GM18870 (cell line): ENCODE measurements at regions not wholly inside any gene's neighbourhood (a gene's known extent, or its start where the extent isn't known, plus 50 kb on each side); places are given as distances from the start of the nearest gene placed in this dataset.

Experiments used
- ATAC-seq: cut with Tn5 transposase; IDR thresholded peaks from one replicate; pipeline ENCODE4 v1.9.1; 2021; ENCODE audit warnings: moderate library complexity; ENCODE audit not compliant: unreplicated experiment

- ATAC-seq: no peak
Observed at GRCh38 chr2:217186668-217187159, 326.9 kb upstream of the TNP1 start.

- ATAC-seq: no peak
Observed at GRCh38 chr2:217186152-217186551, 326.3 kb upstream of the TNP1 start.

DNA sequence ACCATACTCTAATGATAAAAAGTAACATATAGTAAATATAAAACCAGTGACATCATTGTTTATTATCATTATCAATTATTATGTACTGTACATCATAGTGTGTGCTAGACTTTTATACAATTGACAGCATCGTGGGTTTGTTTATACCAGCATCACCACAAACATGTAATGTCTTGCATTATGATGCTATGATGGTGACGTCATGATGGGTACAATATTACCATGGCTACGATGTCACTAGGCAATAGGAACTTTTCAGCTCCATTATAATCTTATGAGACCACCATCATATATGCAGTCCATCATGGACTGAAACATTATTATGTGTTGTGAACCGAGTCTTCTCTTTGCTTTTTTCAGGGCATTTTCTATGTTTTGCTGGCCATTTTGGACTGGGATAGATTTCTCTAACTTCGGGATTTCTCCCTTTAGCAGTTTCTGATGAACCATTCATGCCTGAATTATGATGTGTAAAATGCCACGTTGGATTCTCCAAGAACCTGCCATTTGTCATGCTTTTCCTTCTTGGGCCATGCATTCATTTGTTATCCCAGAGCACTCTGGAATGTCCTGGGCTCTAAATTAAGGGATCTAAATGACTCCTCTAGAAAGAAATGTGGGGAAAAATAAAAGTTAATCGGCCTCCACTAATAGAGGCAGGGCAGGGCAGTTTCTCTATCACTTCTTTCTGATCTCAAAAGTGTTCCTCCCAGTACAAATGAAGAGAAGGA, 325.6 kb upstream of the TNP1 start:
- ATAC-seq: no peak

GRCh38 chr2:217184242-217184641, 324.4 kb upstream of the TNP1 start:
- no peak for ATAC-seq

- ATAC-seq: no peak
Observed at GRCh38 chr2:217183471-217183870, 323.6 kb upstream of the TNP1 start.

DNA sequence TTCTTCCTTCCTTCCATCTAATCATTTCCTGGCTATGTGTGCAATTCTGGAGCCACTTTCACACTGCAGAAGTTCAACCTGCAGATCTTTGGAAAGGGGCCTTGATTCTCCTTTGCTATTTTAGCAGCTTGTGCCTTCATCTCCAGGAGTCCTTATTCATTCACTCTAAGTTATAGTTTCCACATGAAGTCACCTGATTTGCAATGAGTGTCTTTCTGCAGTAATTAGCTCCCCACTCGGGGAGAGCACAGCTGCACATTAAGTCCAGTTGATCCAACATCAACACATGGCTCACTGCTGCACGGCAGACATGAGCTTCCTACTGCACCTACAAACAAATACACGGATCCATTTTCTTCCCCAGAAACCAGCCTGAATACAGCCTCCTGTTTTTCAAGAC, 323.1 kb upstream of the TNP1 start:
- no peak for ATAC-seq

DNA sequence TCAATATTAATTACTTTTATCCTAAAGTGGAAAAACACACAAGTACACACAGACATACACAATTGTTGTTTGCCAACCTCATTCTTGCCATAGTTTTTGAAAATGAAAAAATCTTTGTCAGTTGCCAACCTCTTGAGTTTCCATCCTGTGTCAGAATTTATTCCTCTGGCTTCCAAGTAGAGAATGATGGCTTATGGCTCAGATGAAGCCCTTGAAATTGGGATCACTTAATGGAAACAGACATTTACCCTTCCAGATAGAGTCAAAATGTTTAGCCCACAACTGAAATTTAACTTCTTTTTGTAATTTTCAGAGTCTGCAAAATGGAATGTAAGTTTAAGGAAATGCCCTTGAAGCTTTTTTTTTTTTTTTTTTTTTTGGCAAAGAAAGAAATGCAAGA, 321.6 kb upstream of the TNP1 start:
- no peak for ATAC-seq

DNA sequence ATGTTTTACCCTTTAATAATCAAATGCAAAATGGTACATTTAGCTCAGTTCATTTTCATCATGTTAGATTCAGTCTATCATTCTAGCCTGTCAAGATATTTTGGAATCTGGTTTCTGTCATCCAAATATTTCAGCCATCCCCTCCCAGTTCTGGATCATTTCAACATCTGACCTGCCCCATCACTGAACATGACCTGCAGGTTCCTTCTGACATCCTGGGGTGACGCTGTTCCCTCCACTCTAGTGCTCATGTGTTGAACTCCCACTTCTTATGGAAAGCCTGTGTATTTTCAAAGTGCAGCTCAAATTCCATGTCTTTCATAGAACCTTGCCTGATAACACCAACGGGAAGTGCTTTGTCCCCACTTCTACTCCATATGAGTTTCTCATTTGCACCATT, 320.0 kb upstream of the TNP1 start:
- ATAC-seq: no peak

DNA sequence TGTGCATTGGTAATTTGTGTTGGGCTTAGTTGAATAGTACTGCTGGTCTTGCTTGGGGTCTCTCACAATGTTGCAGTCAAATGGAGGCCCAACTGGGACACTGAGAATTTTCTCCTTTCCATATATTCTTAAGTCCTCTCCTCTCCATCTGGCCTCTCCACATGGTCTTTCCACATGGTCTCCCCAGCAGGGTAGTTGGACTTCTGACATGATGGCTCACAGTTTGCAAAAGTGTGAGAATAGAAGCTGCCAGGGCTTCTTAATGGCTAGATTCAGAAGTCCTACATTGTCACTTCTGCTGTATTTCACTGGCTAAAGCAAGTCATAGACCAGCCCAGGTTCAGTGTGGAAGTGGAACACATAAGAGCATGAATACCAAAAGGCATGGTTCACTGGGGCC, 318.5 kb upstream of the TNP1 start:
- no peak for ATAC-seq

- no peak for ATAC-seq
Observed at GRCh38 chr2:217177720-217178119, 317.9 kb upstream of the TNP1 start.

DNA sequence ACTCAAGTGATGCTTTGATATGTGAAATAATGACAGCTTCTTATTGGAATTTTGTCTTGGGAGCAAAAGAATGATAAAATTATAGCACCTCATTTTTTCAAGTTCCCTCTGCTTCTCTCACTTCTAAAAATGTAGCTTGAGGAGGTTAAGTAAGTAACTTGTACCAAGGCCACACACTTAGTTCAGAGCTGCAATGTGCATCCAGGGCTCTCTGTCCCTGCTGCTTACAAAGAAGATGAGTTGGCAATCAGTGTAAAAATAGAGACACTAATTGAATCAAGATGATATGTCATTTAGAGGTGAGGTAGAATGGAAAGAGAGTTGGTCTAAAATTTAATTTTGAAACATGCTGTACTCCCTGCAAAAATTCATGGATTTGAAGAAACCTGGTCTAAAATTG, 312.0 kb upstream of the TNP1 start:
- ATAC-seq: no peak

DNA sequence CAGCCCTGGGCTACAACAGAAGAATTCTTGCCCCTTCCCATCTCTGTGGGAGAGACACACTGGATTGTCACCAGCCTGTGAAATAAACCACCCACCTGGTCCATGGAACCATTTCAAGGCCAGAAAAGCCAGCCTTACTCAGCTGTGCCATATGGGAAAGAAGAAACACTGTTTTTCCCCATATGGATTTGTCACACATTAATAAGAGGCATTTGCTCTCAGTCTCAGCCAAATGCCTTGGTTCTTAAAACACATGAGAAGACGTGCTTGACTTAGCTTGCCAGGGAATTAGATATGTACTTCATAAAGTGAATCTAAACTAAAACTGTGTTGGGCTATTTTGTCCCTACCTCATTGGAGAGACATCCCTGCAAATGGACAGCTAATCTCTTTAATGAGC, 308.6 kb upstream of the TNP1 start:
- no peak for ATAC-seq

GRCh38 chr2:217167531-217167930, 307.7 kb upstream of the TNP1 start:
- no peak for ATAC-seq

- no peak for ATAC-seq
Observed at GRCh38 chr2:217166241-217166850, 306.5 kb upstream of the TNP1 start.

- no peak for ATAC-seq
Observed at GRCh38 chr2:217165547-217165946, 305.7 kb upstream of the TNP1 start.

GRCh38 chr2:217163987-217164386, 304.1 kb upstream of the TNP1 start:
- ATAC-seq: no peak

DNA sequence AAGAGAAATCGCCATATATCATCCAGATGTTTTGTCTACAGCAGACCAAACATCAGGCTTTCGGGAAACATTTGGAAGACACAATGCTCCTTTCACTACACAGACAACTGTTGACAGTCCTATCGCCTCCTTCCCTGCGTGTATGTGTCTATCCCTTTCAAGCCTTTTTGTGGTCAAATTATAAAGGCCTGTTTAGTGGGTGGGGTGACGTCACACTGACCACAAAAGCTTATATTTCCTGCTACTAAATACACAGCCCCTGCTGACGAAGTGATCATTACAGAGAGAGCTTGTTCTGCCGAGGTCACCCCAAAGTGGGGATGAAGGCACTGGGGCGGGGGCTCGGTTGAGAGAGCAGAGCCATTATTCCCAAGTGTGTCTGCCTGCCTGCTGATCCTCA, 302.7 kb upstream of the TNP1 start:
- ATAC-seq: no peak

GRCh38 chr2:217160978-217161973, 301.4 kb upstream of the TNP1 start:
- ATAC-seq: no peak

DNA sequence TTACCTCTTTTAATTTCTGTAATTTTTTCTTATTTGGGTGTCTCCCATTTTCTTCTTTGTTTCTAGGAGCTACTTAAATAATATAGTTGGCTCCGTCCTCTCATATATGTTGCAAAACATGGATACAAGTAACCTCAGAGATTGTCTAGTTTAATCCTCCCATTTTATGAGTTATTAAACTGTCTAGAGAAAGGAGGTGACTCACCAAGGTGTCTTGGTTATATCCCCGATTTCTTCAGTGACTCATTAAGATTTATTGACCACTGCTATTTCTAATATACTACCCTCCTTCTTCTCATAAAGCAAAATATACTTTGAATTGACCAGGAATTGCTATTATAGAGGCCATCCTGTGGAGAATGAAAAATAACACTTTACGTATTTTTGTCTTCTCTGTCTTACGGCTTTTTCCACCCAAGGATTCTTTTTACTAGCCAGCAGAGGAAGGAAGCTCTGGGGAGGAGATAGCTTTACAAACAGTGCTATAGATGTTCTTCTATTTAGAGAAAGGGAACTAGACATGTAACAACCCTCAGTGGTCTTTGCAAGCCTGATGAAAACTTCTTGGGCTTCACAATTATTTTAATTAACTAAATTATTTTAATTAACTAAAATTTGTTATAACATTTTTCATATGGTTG, 300.4 kb upstream of the TNP1 start:
- ATAC-seq: no peak

GRCh38 chr2:217158928-217159327, 299.1 kb upstream of the TNP1 start:
- ATAC-seq: no peak

DNA sequence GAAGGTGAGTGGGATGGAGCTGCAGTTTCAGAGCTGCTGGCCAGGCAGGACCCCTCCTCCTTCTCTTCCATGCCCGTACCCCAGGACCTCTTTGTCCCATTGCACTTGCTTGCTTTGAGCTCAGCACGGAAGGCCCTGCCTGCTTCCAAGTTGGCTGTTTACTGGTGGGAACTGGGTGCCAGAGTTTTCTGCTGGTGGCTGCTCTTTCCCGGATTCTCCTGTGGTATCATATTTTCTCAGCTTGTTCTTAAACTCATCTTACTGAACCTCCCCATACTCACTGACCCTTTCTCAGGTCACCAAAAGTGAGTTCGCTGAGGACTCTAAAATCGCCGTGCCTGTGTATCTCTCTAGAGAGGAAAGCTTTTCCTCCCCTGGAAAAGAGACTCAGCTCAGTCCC, 297.7 kb upstream of the TNP1 start:
- ATAC-seq: no peak
